Smooth muscle cell of the brain vasculature (primary cell): ENCODE measurements at regions not wholly inside any gene's neighbourhood (a gene's known extent, or its start where the extent isn't known, plus 50 kb on each side); places are given as distances from the start of the nearest gene placed in this dataset.

Experiments used
- DNase-seq: peaks from one replicate; pipeline ENCODE4 v3.0.0-alpha.2; 2012; ENCODE audit warnings: low read depth, low spot score

GRCh38 chr5:175037820-175038219 lies 313.4 kb downstream of the MSX2 start:
- DNase-seq: no peak

- no peak for DNase-seq
Observed at GRCh38 chr5:175035882-175036533, 311.6 kb downstream of the MSX2 start.

DNA sequence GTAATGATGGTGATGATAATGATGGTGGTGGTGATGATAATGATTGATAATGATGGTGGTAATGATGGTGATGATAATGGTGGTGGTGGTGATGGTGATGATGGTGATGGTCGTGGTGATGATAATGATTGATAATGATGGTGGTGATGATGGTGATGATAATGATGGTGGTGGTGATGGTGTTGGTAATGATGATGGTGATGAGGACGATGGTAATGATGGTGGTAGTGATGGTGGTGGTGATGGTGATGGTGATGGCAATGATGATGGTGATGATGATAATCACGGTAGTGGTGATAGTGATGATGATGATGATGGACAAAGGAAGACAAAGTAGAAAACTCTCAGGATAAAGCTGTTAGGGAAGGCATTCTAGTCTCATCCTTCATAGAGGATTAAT lies 310.5 kb downstream of the MSX2 start:
- no peak for DNase-seq

DNA sequence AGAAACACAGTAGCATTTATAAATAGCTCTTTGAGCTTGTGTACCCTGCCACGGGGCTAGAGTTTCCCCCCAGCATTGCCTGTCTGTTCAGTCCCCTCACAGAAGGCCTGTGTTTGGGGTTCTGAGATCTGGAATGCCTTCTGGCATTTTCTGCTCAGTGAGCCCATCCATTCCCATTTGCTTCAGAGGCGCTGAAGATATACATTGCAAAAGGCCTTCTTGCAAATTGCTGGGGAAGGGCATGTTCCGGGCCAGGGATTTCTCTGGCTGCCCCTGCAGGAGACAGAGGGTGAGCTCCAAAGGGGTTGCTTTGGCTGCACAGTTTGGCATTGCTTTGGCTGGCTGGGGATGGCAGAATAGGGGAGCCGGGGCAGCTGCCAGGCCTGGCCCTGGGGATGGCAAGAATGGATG lies 308.4 kb downstream of the MSX2 start:
- no peak for DNase-seq

GRCh38 chr5:175032013-175032412 lies 307.6 kb downstream of the MSX2 start:
- no peak for DNase-seq

GRCh38 chr5:175027390-175027789 lies 303.0 kb downstream of the MSX2 start:
- no peak for DNase-seq

DNA sequence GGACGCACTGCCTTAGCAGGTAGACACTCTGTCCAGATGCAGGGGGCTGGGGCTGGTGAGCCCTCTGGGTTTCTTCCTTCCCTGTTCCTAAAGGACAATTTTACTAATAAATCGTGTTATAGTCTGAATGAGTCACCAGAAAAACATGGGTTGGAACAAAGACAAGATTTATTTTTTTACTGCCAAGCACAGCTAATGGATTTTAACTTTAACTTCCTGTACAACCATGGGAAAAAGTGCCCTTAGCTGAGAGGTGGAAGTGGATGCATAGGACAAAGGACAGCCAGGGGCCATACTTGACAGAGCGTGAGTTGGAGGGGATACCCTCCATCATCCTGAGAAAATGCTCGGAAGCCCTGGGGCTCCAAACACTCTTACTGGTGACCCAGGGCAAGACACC lies 300.7 kb downstream of the MSX2 start:
- DNase-seq: no peak

- DNase-seq: no peak
Observed at GRCh38 chr5:175021841-175022625, 297.7 kb downstream of the MSX2 start.

- no peak for DNase-seq
Observed at GRCh38 chr5:175021321-175021720, 296.9 kb downstream of the MSX2 start.

DNA sequence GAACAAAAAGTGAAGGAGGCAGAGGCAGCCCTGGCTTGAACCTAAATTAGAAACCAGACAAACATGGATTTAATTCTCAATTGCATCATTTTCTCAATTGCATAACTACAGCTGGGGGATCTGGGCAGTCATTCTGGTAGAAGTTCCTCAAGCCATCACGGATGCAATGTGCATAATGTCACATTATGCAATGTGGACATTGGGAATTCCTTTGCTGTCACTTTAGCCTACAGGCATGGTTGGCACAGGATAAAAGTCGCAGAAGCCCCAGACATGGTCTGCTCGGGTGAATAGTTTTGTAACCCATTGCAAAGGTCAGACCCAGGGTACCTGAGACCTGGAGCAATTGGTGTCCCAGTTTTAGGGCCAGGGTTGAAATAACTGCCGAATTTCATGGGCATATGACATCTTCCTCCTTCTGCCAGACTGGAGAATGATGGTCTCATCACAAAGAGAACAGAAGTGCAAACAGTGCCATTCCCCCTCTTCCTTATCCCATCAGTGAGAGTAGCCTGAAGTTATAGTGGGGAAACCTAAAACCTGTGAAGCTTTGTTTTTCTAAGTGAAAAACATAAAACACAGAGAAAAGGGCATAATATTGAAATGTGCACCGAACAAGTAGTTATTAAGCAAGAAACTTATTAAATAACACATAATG lies 290.8 kb downstream of the MSX2 start:
- DNase-seq: no peak

GRCh38 chr5:175013251-175013650 lies 288.9 kb downstream of the MSX2 start:
- DNase-seq: no peak

GRCh38 chr5:175012267-175012666 lies 287.9 kb downstream of the MSX2 start:
- no peak for DNase-seq

GRCh38 chr5:175003531-175003930 lies 279.1 kb downstream of the MSX2 start:
- no peak for DNase-seq

GRCh38 chr5:175001876-175002645 lies 277.7 kb downstream of the MSX2 start:
- DNase-seq: no peak

- no peak for DNase-seq
Observed at GRCh38 chr5:175001311-175001710, 276.9 kb downstream of the MSX2 start.

DNA sequence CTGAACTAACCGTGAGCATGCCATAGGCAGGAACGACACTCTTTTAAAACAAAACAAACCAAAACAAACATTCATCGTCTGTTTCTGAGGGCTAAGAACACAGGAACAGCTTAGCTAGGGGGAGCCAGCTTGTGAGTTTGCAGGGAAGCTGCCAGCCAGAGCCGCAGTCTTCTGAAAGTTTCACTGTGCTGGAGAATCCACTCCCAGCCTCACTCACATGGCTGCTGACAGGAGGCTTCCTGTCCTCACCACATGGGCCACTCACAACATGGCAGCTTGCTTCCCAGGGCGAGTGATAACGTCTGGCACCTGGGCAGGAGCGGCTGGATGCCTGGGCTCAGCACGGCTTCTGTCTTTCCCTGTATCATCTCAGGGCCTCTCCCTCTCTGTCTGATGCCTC lies 275.2 kb downstream of the MSX2 start:
- no peak for DNase-seq

DNA sequence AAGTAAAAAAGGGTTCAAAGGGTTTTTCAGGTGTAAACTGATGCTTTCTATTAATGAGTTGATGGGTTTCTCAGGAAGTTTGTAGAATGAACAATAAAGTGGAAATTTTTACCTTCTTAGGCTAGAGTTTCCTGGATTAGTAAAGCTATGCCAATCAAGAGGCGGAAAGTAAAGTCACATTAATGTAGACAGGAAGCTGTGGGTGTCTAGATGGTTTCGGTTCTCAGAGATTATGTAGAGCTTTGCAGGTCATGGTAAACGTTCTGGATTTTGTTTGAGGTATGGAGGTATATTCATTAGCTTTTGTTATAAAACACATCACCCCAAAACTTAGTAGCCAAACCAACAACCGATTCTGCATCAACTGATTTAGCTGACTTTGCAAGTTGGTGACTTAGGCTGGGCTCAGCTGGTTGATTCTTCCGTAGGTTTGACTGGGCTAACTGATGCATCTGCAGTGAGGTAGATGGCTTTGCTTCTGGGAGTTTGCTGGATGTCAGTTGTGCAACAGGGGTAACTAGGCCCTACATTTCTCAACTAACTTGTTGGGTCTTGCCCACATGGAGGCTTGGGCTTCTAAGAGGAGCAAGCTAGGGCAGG lies 273.8 kb downstream of the MSX2 start:
- DNase-seq: no peak

- no peak for DNase-seq
Observed at GRCh38 chr5:174997688-174998087, 273.3 kb downstream of the MSX2 start.

DNA sequence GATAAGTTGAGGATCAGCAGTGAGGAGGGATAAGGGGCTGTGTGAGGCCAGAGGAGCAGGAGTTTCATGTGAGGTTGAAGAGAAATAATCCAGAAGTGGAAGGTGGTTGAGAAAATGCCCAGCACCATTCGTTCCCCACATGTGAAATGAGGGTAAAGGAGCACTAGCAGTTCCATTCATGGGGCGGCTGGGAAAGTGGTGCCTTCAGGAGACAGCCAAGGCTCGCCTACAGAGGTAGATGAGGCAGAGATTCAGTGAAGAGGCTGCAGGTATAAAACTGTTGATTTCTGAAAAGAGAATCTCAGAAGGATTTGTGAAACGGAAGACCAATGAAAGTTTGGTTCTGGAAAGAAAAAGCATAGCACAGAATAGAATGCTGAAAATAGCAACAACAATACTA lies 272.6 kb downstream of the MSX2 start:
- no peak for DNase-seq

DNA sequence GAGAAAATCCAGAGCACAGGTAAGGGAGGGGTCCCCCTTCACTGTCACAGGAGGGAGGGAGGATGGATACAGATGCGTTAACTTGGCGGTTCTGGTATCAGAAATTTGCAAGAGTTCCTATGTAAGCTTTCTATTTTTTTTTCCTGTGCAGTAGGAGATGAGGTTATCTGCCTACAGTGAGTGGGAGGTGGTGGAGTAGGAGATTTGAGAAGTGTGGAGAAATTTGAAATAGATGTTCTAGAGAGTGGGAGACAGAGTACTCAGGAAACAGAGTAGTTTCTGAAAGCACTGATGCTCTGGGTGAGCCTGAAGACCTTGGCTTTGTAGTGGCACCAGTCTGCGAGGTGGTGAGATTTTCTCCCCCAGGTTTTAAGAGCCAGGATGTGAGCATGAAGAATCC lies 271.4 kb downstream of the MSX2 start:
- DNase-seq: no peak

DNA sequence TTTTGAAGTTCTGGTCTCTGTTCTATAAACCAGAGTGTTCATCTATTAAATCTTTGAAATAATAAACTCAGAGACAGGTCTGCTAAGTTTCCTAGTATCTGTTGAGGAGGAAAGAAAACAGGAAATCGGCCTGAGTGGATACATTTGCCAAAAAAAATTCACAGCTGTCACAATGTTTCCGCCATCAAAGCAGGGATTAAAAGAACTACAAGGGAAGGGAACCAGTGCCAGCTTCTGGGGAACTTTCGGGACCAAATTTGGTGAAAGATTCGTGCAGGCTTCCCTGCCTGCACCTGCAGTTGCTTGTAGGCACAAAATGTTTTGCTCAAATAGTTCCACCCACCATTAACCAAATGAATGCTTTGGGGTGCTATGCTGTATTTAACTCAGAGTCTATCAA lies 267.5 kb downstream of the MSX2 start:
- no peak for DNase-seq

DNA sequence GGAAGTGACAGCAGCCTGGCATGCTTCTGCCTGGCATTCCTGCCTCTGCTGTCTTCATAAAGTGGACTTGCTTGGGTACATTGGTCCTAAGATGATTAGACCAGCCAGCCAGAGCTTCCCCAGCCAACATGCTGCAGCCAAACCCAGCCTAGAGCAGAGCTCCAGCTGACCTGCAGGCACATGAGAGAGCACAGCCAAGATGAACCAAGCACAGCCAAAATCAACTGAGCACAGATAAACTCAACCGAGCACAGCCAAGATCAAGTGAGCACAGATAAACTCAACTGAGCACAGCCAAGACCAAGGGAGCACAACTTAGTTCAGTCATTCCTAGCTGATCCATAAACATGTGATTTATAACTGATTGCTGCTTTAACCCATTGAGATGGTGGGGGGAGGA lies 266.5 kb downstream of the MSX2 start:
- no peak for DNase-seq
